ENCODE measurements at regions not wholly inside any gene's neighbourhood (a gene's known extent, or its start where the extent isn't known, plus 50 kb on each side); places are given as distances from the start of the nearest gene placed in this dataset.

DNA sequence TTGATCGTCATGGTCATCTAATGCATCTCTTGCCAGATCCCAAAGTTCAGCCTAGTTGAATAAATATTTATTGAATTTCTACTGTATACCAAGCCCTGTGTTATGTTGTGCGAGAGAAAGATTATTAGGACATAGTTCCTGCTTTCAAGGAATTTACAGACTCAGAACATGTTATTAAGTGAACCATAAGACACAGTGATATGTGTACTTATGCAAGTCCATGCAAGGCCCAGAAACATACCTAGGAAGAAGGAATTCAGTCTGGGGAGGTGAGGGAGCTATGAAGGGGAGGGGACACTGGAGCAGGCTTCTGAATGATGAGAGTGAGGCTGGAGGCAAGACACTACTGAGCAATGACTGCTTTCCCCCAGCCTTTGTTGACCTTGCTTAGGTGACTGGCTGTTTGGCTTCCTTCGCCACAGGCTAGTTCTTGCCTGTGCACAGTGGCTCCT lies 81.4 kb downstream of the ACAA2 start:
- in situ Hi-C loops (cut with HindIII; ENCODE audit: low sequenced_read_pairs), result no loop called here

DNA sequence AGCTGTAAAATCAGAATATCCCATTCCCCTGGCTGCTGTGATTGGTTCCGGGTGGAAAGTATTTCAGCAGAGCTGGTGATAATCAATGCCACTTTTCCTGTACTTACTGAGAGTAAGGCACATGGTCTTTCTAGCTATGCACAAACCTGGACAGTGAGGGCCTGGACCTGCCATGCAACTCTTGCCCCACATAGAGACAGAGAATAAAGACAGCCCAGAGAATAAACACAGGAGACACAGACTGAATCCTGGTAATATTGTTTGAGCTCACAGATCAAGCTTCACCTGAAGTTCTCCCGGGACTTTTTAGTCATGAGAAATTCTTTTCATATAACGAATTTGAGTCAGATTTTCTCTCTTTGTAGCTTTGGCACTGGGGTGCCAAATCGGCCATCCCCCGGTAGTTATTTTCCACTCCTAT lies 81.9 kb downstream of the ACAA2 start:
- in situ Hi-C loops (cut with HindIII; ENCODE audit: low sequenced_read_pairs), result no loop called here

DNA sequence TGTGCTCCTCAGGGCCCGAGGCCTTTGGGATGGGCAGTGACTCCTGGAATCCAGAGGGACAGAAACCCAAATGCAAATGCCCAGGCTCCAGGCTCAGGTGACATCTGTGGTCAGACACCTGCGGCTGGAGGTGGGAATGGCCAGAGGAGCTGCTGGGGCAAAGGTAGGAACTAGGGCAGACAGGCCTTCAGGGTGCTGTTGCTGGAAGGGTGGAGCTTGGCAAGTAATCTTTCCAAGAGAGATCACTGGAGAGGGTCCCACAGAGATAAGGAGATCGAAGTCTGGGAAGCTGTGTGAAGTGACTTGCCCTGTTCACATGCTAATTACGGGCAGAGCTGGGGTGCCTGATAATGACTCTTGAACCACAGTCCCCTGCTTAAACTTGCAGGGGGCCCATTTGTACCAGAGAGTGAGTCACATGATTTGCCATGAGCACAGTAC lies 82.4 kb downstream of the ACAA2 start:
- in situ Hi-C loops (cut with HindIII; ENCODE audit: low sequenced_read_pairs), result no loop called here

DNA sequence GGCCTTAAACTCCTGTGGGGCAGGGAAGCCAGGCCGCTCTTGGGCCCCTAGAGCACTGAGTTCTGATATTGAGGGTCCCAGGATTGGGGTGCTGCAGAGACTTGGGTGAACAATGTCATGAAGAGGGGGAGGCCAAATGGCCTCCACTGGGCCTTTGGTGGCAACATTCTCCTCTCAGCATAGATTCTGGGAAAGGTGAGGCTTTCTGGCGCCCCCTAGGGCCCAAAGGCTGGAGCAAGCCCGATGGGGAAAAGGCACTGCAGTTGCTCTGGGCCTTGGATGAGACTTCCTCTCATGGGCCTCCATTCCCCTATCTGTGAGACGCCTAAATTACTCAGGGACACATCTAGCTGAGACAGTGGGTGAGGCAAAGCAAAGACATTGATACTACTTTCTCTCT lies 84.8 kb downstream of the ACAA2 start:
- in situ Hi-C loops (cut with HindIII; ENCODE audit: low sequenced_read_pairs), result no loop called here

DNA sequence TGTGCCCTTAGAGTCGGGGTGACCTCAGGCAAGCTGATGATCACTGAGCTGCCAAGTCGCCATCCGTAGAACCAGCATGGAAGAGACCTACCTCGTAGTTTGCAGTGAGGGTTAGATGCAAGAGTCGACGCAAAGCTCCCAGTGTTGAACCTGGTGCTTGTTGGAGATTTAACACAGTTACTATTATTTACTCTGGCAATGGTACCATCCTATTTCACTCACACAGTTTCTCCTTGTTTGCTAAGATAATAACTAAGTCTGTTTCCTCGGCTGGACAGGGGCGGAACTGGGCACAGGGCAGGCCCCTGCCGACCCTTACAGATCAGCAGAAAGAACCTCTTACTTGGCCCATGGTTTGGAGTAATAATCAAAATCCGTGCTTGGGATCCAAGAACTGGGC lies 85.5 kb downstream of the ACAA2 start:
- in situ Hi-C loops (cut with HindIII; ENCODE audit: low sequenced_read_pairs), result no loop called here

DNA sequence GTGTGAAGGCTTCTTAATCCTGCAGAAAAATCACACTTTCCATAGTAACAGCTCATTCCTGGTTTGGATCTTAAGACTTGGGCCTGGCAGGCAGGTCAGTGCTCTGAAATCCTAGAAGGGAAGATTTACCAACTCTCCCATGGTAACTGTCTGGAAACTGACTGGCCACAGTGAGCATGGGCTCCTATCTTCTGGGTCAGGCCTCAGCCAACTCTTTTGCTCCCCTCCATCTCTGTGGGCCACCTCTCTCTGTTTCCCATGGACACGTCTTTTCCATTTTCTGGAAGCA lies 86.7 kb downstream of the ACAA2 start:
- in situ Hi-C loops (cut with HindIII; ENCODE audit: low sequenced_read_pairs), result no loop called here

DNA sequence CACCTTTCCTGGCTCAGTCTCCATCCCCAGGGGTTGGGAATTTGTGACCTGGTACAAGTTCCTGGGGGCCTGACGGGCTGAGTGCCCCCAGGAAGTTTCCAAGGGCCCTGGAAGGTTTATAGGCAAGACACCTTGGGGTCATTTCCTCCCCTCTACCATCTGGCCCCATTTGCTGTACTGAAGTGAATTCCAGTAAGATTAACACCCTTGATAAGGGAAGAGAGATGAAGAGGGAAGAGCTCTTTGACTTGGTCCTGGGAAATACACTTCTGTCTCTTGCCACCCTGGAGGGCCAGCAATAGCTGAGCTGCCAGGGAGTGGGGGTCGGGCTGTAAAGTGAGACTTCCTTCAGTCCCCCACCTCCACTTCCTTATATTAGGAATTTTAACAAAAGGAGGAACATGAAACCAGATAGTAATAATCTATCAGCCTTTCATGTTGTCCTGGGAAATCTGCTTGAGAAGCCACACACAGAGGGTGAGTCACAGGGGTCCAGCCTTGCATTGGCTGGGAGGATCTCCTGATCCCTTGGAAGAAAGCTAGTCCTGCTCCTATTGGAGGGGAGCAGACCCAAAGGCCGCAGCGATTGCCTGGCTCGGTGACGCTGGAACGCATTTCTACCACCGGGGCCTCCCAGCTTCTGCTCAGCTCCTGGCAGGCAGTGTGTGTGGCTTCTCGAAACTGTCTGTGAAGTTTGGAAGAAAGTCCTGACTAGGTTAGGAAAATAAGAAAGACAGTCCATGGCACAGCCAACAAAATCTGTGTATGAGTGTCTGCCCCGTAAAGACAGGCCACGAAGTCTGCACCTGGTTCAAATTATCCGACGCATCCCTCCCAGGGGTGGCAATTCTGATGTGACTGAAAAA lies 87.3 kb downstream of the ACAA2 start:
- in situ Hi-C loops (cut with HindIII; ENCODE audit: low sequenced_read_pairs), result no loop called here

DNA sequence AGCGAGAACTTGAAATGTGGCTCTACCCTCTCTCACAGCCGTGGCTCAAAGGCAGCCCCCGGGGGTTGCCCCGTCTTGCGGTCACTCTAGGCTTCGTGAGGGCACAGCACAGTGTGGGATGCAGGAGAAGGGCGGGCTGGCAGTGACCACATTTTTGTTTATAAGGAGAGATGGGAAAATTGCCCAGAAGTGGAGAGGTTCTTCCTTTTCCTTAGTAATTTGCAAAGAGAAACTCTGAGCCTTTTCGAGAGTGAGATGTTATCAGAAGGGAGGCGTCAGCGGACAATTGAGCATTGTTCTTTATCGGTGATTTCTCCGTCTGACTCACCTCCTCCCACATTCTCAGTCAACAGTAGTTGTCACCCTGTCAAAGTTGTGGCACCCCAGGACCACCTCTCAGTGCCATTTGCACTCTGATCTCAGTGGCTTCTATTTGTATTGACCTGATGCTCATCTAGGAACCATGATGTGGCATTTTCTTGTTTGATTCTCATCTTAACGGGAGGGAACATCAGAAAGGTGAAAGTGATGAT lies 89.6 kb downstream of the ACAA2 start:
- in situ Hi-C loops (cut with HindIII; ENCODE audit: low sequenced_read_pairs), result loop anchor here (5.0 kb wide), 1 partner anchor 96 kb away; no protein-coding TSS in a partner anchor

DNA sequence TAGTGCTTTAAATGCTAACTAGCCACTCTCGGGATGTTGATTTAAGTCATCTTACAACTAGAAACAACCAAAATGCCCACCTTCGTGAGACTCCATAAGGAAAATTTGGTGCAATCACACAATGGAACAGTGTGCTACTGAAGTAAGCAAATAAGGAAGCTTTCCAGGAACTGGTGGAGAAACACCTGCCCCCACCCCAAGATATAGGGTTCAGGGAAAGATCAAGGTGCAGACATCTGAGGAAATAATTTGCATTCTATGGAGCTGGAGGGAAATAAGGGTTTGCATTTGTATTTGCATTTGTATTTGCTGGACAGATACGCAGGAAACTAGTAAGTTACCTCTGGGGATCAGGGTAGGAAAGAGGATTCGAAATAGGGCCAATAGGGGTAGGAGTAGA lies 90.9 kb downstream of the ACAA2 start:
- in situ Hi-C loops (cut with HindIII; ENCODE audit: low sequenced_read_pairs), result loop anchor here (5.0 kb wide), 1 partner anchor 95 kb away; no protein-coding TSS in a partner anchor

DNA sequence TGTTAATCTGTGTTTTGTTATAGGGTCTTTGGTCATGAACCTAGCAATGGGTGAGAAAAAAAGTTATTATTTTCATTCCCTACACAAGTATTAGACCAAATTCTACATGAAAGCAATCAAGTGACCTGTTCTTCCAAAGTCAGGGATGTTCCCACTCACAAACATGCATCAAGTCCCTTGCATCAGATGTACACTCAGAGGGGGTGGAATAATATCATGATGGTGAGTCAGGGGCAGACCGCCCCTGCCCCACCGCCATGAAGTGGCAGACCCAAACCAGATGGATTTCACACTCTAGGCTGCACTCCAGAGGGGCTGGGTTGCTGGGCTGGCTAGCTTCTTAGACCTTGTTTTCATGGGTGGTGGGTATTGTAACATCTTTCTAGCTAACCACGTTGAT lies 91.4 kb downstream of the ACAA2 start:
- in situ Hi-C loops (cut with HindIII; ENCODE audit: low sequenced_read_pairs), result loop anchor here (5.0 kb wide), 1 partner anchor 95 kb away; no protein-coding TSS in a partner anchor

DNA sequence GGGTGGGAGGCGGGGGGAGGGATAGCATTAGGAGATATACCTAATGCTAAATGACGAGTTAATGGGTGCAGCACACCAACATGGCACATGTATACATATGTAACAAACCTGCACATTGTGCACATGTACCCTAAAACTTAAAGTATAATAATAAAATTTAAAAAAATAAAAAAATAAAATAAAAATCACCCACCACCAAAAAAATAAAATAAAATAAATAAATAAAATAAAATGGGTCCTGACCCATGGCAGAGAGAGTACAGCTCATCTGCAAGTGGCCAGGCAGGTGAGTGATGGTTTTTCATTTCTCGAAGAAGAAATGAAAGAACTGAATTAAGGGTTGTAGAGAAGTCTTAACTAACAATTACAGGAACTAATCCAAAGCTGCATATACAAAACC lies 92.4 kb downstream of the ACAA2 start:
- in situ Hi-C loops (cut with HindIII; ENCODE audit: low sequenced_read_pairs), result loop anchor here (5.0 kb wide), 1 partner anchor 94 kb away; no protein-coding TSS in a partner anchor

DNA sequence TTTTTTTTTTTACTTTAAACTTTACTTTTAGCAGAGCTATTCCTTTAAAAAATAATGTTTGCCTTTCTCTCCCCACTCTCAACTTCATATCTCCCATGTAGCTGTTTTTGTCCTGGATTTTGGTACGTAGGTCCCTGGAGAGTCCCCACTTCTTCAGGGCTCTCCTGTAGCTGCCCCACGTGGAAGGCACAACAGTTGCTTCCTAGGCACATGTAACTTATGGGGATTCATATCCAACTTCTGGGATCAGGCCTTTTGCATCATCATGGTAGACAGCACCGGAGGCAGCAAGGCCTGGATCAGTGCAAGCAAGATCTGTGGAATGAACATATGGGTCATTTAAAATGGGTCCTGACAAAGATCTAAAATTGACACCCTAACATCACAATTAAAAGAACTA lies 95.7 kb downstream of the ACAA2 start:
- in situ Hi-C loops (cut with HindIII; ENCODE audit: low sequenced_read_pairs), result no loop called here

DNA sequence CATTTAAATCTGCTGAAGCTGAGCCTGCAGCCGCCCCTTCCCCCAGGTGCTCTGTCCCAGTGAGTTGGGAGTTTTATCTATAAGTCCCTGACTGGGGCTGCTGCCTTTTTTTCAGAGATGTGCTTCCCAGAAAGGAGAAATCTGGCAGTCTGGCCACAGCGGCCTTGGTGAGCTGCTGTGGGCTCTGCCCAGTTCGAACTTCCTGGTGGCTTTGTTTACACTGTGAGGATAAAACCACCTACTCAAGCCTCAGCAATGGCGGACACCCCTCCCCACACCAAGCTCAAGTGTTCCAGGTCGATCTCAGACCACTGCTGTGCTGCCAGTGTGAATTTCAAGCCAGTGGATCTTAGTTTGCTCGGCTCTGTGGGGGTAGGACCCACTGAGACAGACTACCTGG lies 97.3 kb downstream of the ACAA2 start:
- in situ Hi-C loops (cut with HindIII; ENCODE audit: low sequenced_read_pairs), result no loop called here

DNA sequence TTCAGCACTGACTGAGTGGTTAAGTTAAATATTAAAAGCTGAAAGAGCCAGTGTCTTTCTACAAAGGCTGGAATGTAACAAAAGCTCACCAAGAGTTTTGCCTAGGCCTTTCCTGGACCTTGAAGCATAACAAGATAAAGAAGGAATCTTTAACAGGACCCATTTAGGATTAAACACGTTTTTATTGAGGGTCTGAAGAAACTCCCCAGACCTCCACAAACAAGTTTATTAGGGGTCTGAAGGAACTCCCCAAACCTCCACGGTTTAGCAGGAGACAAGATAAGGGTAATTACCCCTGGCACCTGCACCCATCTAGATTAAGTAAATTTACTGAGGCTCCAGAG lies 104.0 kb downstream of the ACAA2 start:
- in situ Hi-C loops (cut with HindIII; ENCODE audit: low sequenced_read_pairs), result no loop called here

DNA sequence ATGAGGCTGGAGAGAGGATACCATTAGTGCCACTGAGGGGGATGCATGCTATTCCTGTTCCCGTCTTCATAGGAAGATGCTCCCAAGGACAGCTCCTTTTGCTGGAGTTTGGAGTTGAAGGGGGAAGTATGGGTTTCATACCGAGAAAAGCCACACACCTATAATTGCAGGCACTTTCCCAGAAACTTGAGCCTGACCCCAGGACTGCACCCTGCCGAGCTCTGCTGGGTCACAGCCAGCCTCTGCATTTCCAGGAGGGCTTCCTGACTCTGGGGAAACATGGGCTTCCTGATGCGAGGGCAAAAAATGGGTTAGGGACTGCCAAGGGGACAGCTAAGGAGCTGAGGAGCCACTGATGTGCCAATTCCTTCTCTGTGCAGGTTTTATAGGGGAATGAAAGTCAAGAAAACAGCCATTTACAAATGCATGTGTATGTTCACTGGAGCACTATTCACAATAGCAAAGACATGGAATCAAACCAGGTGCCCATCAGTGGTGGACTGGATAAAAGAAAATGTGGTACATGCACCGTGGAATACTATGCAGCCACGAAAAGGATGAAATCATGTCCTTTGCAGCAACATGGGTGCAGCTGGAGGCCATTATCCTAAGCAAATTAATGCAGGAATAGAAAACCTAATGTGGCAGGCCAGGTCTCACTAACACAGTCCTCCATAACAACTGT lies 104.5 kb downstream of the ACAA2 start:
- in situ Hi-C loops (cut with HindIII; ENCODE audit: low sequenced_read_pairs), result no loop called here

DNA sequence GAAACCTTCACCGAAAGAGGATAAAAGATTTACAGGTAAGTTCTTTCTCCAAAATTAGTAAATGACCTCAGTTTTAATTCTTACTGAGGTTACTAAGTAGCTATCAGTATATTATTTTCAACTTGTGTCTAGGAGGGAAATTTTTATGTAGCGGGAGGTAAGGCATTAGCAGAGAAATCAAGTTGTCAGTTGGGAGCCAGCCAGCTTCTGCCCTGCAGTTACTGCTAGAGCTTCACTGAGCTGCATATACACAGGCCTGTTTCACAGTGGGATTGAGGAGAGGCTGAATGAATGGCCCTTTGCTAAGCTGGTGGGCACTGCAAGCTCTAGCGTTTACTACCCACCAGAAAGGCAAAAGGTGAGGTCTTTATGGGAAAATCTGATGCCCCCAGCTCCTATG lies 105.7 kb downstream of the ACAA2 start:
- in situ Hi-C loops (cut with HindIII; ENCODE audit: low sequenced_read_pairs), result no loop called here

DNA sequence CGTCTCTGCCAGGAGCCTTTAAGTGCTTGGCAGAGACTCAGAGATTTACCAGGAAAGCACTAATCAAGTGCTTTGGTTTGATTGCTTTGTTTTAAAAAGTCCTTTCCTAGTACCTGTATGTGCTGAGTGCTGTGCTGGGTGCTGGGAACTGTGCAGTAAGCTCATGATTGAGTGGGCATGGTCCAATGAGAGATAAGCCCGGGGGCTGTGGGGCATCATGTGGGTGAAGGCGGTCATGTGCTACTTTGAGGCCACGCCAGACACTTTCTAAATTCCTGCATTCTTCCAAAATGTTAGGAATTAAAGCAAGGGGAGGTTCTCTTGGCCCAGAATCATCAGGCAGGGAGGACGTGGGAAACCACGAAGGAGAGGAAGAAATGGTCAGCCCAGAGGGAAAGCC lies 109.0 kb downstream of the ACAA2 start:
- in situ Hi-C loops (cut with HindIII; ENCODE audit: low sequenced_read_pairs), result no loop called here

DNA sequence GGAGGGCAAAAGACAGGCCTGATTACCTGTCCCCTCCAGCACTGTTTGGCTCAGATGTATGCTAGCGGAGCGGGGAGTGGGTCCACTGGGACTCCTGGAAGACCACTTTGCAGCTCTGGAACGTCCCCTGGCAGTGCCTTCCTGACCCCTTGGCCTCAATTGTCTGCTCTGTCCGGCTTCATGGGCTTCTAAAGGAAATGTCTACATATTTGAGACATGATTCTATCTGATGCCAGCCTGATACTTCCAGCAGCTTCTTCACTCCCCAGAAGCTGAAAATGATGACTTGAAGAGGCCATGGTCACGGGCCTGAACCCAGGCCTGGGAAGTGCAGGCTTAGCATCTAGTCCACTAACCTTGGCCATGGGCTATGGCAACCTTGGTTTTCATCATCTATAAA lies 112.1 kb downstream of the ACAA2 start:
- in situ Hi-C loops (cut with HindIII; ENCODE audit: low sequenced_read_pairs), result no loop called here

DNA sequence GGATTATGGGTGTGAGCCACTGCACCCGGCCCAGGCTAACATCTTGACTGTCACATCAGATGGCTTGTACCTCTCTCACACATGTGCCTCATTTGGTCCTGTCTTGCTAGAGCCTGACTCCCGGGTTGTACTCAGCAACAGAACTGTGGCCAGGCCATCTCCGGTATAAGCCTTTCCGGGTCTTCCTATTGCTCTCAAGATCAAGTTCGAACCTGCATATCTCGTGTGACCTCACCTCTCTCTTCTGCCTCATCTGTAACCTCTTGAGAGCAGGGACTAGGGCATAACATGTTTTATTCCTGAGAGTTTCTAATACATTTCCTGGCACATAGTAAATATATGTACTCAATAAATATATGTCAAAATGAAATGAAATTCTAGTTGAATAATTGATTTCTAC lies 114.0 kb downstream of the ACAA2 start:
- in situ Hi-C loops (cut with HindIII; ENCODE audit: low sequenced_read_pairs), result no loop called here

DNA sequence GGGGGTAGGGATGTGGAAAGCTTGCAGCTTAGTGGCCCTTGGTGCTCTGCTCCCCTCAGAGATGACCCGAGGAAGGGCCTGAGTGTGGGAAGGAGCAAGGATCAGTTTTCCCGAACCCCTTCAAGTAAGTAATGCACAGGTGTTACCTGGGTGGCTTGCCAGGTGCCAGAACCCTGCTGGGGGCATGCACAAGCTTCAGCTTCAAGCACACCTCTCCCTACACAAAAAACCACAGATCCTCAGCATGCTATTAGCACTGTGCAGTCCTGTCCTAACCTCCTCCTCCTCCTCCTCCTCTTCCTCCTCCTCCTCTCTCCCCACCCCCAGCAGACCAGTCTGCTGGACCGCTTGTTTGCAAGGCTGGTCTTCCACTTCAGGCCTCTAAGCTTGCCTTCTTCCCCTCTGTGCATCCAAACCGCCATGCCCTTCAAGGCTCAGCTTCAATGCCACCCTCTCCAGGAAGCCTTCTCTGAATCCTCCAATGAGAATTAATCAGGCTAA lies 114.8 kb downstream of the ACAA2 start:
- in situ Hi-C loops (cut with HindIII; ENCODE audit: low sequenced_read_pairs), result no loop called here

DNA sequence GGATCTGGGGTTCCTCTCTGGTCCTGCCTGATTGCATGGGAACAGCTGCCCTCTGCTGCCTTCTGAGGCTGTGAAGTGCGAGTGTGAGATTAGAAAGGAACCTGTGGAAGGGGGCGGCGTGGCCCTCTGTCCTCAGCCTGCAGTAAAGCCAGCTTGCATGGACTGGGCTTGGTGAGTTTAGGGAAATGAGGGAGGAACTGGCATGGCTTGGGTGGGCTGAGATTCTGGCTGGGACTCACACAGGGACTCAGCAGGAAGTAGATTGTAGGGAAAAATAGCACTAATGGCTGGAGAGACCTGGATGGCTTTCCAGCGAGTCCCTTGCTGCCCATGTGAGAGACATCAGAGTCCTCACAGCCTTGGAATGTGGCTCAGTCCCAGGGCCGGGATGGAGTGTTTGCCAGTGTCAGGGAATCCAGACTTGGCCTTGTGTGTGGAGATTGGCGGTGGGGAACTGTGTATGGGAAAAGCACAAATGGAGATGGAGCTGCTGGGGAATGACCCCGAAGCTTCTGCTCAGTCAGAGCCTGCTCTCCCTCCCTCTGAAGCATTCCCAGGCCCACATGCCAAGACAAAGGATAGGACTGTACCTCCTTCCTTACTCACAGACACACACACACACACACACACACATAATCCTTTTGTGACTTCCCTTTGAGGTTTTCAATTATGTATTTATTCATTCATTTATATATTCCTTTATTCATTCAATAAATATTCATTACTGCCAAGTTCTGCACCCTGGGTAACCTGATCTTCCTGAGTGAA lies 115.4 kb downstream of the ACAA2 start:
- in situ Hi-C loops (cut with HindIII; ENCODE audit: low sequenced_read_pairs), result no loop called here

Measured in DLD1 (cell line).